ENCODE measurements at regions not wholly inside any gene's neighbourhood (a gene's known extent, or its start where the extent isn't known, plus 50 kb on each side); places are given as distances from the start of the nearest gene placed in this dataset.

- Histone ChIP-seq H3K27me3 (no peaks in the 10 kb centered on the region), H3K9me3 (replicated peaks) (no peaks in the 10 kb centered on the region), H3K4me3 (no peak overlapping the region), H3K4me1 (peaks cover 15% of the 10 kb centered on the region), H3K36me3 (no peaks in the 10 kb centered on the region), H3K27ac (no peak overlapping the region)
- no peak for DNase-seq
Measured at GRCh38 chr1:94317790-94318188, 80.4 kb upstream of the ARHGAP29 start.

DNA sequence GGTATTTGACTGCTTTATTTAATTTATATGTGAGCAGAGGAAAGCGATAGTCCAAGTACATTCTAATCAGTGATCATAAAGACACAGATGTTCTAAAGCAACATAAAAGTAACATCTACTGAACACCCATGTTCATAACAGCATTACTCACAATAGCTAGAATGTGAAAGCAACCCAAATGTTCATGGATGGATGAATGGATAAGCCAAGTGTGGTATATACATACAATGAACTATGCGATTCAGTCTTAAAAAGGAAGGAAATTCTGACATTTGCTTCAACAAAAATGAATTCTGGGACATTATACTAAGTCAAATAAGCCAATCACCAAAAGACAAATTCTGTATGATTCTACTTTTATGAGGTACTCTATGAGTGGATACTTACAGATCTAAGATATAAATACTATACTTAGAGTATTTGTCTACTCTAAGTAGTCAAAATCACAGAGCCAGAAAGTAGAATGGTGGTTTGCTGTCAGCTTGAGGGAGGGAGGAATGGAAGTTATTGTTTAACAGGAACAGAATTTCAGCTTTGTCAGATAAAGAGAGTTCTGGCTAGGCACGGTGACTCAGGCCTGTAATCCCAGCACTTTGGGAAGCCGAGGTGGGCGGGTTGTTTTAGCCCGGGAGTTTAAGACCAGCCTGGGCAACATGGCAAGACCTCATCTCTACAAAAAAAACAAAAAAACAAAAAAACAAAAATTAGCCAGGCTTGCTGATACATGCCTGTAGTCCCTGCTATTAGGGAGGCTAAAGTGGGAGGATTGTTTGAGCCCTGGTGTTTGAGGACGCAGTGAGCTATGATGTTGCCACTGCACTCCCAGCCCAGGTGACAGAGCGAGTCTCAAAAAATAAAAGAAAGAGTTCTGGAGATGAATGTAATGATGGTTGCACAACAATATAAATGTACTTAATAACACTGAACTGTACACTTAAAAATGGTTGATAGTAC, 79.7 kb upstream of the ARHGAP29 start:
- H3K4me3 ChIP-seq, result no peak overlapping the region
- H3K36me3 ChIP-seq, result no peaks in the 10 kb centered on the region
- no peaks in the 10 kb centered on the region for H3K9me3 ChIP-seq (replicated peaks)
- H3K27ac ChIP-seq, result no peak overlapping the region
- no peaks in the 10 kb centered on the region for H3K27me3 ChIP-seq
- DNase-seq, result no peak
- peaks cover 8% of the 10 kb centered on the region for H3K4me1 ChIP-seq

GRCh38 chr1:94316183-94316582, 78.8 kb upstream of the ARHGAP29 start:
- no peak overlapping the region for H3K4me3 ChIP-seq
- H3K9me3 ChIP-seq (replicated peaks), result no peaks in the 10 kb centered on the region
- no peak for DNase-seq
- H3K27ac ChIP-seq, result no peak overlapping the region
- H3K4me1 ChIP-seq, result no peaks in the 10 kb centered on the region
- H3K27me3 ChIP-seq, result no peaks in the 10 kb centered on the region
- no peaks in the 10 kb centered on the region for H3K36me3 ChIP-seq

DNA sequence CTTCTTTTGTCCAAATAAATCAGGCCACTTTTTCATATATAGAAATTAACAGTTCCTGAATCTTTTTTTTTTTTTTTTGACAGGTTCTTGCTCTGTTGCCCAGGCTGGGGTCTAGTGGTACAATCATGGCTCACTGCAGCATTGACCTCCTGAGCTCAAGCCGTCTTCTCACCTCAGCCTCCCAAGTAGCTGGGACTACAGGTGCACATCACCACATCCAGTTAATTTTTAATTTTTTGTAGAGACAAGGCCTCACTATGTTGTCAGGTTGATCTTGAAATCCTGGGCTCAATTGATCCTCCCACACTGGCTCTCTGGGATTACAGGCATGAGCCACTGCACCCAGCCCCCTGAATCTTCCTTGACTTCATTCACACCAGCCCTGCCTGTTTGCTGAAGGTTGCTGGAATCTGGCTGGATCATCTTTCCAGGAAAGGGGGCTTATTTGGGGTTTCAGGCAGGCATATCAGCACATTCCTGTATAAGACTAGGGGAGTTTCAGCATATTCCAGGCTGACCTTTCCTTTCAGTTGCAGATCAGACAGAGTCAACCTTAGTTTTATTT, 78.2 kb upstream of the ARHGAP29 start:
- Histone ChIP-seq H3K27me3 (no peaks in the 10 kb centered on the region), H3K36me3 (no peaks in the 10 kb centered on the region), H3K4me3 (no peak overlapping the region), H3K27ac (no peak overlapping the region), H3K4me1 (no peaks in the 10 kb centered on the region), H3K9me3 (replicated peaks) (no peaks in the 10 kb centered on the region)
- DNase-seq, result no peak

DNA sequence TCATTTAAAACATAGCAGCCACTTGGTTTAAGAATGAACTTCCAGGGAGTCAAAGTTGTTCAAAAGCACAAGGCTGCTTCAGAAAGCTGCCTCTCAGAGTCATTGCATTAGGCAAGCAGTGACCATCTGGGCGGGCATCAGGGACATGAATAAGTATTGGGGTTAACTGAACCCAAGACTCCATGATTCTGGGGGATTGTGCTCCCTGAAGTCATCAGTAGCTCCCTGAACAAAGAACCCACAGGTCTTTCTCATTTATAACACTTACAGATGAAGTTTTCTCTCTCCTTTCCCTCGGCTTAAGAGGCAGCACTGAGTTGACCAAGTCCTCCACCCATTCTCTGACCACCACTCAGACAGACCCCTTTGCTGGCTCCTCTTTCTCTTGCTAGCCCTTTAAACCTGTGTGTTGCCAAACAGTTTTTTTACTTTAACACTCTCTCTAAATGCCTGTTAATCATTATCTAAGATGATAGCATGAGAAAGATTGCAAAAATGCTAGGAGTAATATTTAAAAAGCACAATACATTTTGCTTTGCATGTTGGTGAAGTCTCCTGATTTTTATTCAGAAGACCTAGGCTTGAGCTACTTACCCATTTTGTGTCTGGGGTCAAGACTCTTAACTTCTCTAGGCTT, 77.0 kb upstream of the ARHGAP29 start:
- no peaks in the 10 kb centered on the region for H3K36me3 ChIP-seq
- H3K4me1 ChIP-seq, result no peaks in the 10 kb centered on the region
- H3K27me3 ChIP-seq, result no peaks in the 10 kb centered on the region
- H3K4me3 ChIP-seq, result no peak overlapping the region
- DNase-seq, result no peak
- H3K27ac ChIP-seq, result no peak overlapping the region
- no peaks in the 10 kb centered on the region for H3K9me3 ChIP-seq (replicated peaks)

DNA sequence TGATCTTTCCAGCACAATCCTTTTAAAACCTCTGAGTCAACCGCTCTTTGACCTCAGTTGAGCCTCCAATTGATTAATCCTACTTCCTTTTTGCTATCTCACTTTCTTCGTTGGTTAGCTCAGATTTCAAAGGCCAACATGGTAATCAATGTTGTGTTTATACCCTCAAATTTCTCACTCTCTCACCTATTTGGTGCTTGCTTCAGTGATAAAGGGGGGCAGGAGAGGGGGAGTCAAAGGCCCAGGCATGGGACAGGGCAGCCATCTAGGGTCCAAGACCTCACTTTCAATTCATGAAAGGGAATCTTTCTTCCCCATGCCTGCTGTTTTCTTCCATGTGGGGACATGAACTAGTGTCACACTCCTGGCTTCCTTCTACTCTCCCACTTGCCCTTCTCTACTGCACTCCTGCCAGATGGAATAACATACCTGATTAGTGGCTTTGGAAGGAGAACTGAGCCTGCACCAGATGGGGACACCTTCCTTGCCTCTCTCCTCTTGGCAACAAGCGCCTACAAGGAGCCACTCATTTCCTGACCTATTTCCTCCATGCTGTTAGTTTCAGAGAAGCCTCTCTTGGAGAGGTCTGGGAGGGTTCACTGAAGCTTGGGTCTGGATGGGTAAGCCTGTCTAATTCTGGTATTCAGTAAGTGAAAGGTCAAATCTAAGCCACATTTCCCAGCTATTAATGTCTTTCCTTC, 73.3 kb upstream of the ARHGAP29 start:
- Histone ChIP-seq H3K27ac (no peak overlapping the region), H3K27me3 (no peaks in the 10 kb centered on the region), H3K4me1 (no peaks in the 10 kb centered on the region), H3K36me3 (no peaks in the 10 kb centered on the region), H3K4me3 (no peak overlapping the region), H3K9me3 (replicated peaks) (no peaks in the 10 kb centered on the region)
- DNase-seq, result no peak

DNA sequence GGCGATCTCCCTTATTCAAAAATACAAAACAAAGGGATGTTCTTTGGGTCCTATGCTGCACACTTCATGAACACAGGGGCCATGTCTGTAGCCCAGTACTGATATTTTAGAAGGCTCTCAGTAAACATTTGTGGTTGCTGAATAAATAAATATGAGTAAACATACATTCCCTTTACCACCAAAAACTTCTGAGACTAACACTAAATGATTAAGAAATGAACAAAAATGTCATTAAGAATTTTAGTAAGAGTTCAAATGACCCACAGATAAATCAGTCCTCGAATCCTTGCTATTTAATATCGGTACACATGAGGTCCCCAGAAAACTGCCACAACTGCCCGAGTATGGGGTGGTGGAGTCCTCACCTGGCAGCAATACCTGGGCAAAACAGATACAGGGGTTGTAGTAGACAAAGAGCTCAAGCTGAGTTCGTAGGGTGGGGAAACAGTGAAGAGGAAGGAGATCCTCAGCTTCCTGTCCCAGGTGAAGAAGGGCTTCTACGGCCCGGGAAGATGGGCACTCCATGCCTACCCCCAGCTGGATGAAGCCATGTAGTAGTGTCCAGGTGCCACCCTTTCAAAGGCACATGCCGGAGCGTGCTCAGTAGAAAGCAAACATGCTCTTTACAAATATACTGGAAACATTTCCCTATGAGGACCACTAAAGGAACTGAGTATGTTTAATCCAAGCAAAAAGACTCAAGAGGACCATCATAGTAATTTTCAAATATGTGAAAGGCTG, 72.6 kb upstream of the ARHGAP29 start:
- DNase-seq, result no peak
- H3K36me3 ChIP-seq, result no peaks in the 10 kb centered on the region
- H3K27me3 ChIP-seq, result no peaks in the 10 kb centered on the region
- H3K4me1 ChIP-seq, result no peaks in the 10 kb centered on the region
- no peaks in the 10 kb centered on the region for H3K9me3 ChIP-seq (replicated peaks)
- no peak overlapping the region for H3K27ac ChIP-seq
- no peak overlapping the region for H3K4me3 ChIP-seq

DNA sequence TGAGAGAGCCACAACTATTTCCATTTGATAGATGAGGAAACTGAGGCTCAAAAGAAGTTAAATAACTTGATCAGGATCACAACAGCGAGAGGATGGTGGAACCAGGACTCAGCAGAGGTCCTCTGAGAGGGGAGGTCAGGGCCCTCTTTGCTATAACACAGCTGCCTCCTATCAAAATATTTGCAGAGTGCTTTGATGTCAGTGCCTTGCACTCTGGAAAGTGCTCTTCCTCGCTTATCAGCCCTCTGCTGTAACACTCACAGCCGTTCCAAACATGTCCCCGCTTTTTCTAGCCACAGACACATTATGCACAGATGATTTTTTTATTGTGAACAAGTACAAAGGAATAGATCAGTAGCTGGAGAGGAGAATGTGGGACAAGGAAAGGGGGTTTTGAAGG, 71.8 kb upstream of the ARHGAP29 start:
- H3K4me1 ChIP-seq, result no peaks in the 10 kb centered on the region
- H3K4me3 ChIP-seq, result no peak overlapping the region
- H3K36me3 ChIP-seq, result no peaks in the 10 kb centered on the region
- H3K27ac ChIP-seq, result no peak overlapping the region
- H3K27me3 ChIP-seq, result no peaks in the 10 kb centered on the region
- H3K9me3 ChIP-seq (replicated peaks), result no peaks in the 10 kb centered on the region
- DNase-seq, result no peak

DNA sequence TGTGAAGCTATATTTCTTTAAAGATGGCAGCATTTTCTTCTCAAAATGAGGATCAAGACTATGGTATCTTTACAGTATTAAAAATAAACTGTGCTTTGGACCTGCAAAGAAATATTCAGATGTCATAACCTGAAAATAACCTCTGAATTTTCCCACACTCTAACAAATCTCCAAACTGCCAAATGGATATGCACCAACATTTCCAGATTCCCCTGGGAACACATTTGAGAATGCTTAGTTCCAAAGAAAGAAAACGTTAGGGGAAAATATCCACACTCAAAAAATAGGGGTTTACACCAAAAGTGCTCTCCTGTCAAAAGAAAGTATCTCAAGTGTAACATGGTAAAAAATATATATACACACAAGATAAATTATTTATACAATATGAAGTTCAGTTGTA, 69.1 kb upstream of the ARHGAP29 start:
- Histone ChIP-seq H3K4me1 (no peaks in the 10 kb centered on the region), H3K27ac (no peak overlapping the region), H3K27me3 (no peaks in the 10 kb centered on the region), H3K9me3 (replicated peaks) (no peaks in the 10 kb centered on the region), H3K36me3 (no peaks in the 10 kb centered on the region), H3K4me3 (no peak overlapping the region)
- DNase-seq, result no peak

DNA sequence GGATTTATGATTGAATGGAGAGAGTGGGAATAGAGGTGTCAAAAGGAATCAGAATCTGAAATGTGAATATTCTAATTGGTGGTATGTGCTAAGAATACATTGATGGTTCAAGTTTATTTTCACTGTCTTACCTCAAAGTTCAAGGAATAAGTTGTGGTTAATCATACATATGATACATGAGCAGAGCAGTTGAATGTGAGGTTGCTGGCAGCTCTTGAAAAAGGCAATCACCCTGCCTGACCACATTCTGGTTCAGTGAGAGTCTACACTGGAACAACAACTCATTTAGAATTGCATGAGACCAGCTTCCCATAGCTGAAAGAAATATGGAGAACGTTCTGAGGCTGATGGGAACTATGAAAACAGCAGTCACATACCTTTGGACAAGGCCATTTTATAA, 68.3 kb upstream of the ARHGAP29 start:
- no peaks in the 10 kb centered on the region for H3K4me1 ChIP-seq
- no peaks in the 10 kb centered on the region for H3K9me3 ChIP-seq (replicated peaks)
- no peaks in the 10 kb centered on the region for H3K27me3 ChIP-seq
- H3K27ac ChIP-seq, result no peak overlapping the region
- no peak for DNase-seq
- no peaks in the 10 kb centered on the region for H3K36me3 ChIP-seq
- H3K4me3 ChIP-seq, result no peak overlapping the region

GRCh38 chr1:94304553-94304952, 67.2 kb upstream of the ARHGAP29 start:
- Histone ChIP-seq H3K36me3 (no peaks in the 10 kb centered on the region), H3K4me1 (no peaks in the 10 kb centered on the region), H3K4me3 (no peak overlapping the region), H3K27ac (no peak overlapping the region), H3K9me3 (replicated peaks) (no peaks in the 10 kb centered on the region), H3K27me3 (no peaks in the 10 kb centered on the region)
- no peak for DNase-seq

DNA sequence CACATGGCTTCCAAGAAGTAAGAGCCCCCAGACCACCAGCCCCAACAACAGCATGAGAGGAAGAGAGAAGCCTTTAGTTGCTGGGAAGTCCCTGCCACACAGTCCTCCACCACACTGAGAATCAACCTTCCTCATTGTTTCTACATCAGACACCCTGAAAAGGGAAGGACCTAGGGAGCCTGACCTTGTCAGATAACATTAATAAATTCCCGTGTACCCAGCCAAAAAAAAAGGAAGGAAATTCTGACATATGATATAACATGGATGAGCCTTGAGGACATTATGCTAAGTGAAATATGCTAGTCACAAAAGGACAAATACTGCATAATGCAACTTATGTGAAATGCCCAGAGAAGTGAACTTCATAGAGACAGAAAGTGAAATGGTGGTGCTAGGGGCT, 65.6 kb upstream of the ARHGAP29 start:
- Histone ChIP-seq H3K27ac (no peak overlapping the region), H3K4me3 (no peak overlapping the region), H3K36me3 (no peaks in the 10 kb centered on the region), H3K27me3 (no peaks in the 10 kb centered on the region), H3K9me3 (replicated peaks) (no peaks in the 10 kb centered on the region), H3K4me1 (no peaks in the 10 kb centered on the region)
- no peak for DNase-seq

DNA sequence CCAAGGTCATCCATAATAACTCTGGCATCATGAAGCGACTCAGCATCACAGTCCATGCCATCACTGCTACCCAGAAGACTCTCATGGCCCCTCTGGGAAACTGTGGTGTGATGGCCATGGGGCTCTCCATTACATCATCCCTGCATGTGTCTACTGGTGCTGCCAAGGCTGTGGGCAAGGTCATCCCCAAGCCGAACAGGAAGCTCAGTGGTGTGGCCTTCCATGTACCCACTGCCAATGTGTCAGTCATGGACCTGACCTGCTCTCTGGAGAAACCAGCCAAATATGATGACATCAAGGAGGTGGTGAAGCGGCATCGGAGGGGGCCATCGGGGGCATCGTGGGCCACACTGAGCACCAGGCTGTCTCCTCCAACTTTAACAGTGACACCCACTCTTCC, 65.1 kb upstream of the ARHGAP29 start:
- H3K27ac ChIP-seq, result no peak overlapping the region
- H3K4me1 ChIP-seq, result no peaks in the 10 kb centered on the region
- H3K9me3 ChIP-seq (replicated peaks), result no peaks in the 10 kb centered on the region
- H3K36me3 ChIP-seq, result no peaks in the 10 kb centered on the region
- no peaks in the 10 kb centered on the region for H3K27me3 ChIP-seq
- H3K4me3 ChIP-seq, result no peak overlapping the region
- DNase-seq, result no peak

DNA sequence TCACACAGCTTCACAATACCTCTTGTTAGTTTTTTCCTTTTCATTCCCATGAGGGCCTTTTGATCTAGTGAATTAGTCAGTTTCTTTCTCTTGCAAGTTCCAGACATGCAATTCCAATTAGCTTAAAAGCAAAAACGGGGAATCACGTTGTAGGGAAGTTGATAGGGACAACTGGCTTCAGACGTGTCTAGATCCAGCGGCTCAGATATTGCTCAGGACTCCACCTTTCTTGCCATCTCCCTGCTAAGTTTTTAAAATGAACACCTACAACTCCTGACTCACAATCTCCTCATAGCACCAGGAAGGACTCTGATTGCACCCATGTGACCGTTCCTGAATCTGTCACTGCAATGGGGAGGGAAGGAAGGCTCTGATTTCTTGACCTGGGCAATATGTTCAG, 63.8 kb upstream of the ARHGAP29 start:
- Histone ChIP-seq H3K36me3 (no peaks in the 10 kb centered on the region), H3K9me3 (replicated peaks) (no peaks in the 10 kb centered on the region), H3K4me3 (no peak overlapping the region), H3K27me3 (no peaks in the 10 kb centered on the region), H3K4me1 (no peaks in the 10 kb centered on the region), H3K27ac (no peak overlapping the region)
- DNase-seq, result no peak
